ENCODE measurements at regions not wholly inside any gene's neighbourhood (a gene's known extent, or its start where the extent isn't known, plus 50 kb on each side); places are given as distances from the start of the nearest gene placed in this dataset.
"Not testable (repeated sequence)": the region's sequence is repeated elsewhere in the genome, so short reads cannot be mapped to it uniquely, and the experiment has no call there.

DNA sequence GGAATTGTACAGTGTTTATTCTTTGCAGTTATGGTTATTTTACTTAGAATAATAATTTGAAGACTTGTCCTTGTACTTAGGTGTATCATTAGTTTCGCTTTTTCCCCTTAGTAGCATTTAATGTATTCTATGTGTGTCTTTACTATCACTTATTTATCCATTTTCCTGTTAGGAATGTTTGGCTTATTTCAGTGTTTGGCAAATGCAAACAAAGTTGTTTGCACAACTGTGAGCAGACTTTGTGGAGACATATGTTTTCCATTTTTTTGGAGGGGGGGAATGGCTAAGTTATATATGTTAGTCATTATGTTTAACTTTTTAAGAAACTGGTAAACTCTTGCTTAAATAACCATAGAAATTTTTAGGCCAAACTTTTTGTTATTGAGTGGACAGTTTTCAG lies 447.7 kb downstream of the SOX11 start:
- no peaks in the 10 kb centered on the region for H3K4me1 ChIP-seq (ENCODE audit: insufficient read depth, low read length, poor library complexity, severe bottlenecking)
- H3K9me3 ChIP-seq (ENCODE audit: insufficient read depth, low read depth, low read length) = no peaks in the 10 kb centered on the region; the same call in 1 of the 2 replicates
- H3K36me3 ChIP-seq (ENCODE audit: insufficient read depth, low read length) = no peaks in the 10 kb centered on the region
- no peak overlapping the region for H3K4me2 ChIP-seq (ENCODE audit: low read depth, low read length, poor library complexity, severe bottlenecking)
- no peaks in the 10 kb centered on the region for H3F3A ChIP-seq (ENCODE audit: low read depth)
- H4K20me1 ChIP-seq (ENCODE audit: insufficient read depth, low read length, poor library complexity, severe bottlenecking) = no peaks in the 10 kb centered on the region
- H3K4me3 ChIP-seq (ENCODE audit: low read length, poor library complexity, severe bottlenecking) = no peak overlapping the region
- no peak overlapping the region for H2AFZ ChIP-seq (ENCODE audit: low read length)
- H3K9ac ChIP-seq (ENCODE audit: low read depth, low read length, poor library complexity, severe bottlenecking) = no peak overlapping the region
- TF ChIP-seq EZH2phosphoT487 (IDR thresholded peaks at IDR 0.05; ENCODE audit: borderline replicate concordance) (no peak), CTCF (conservative IDR thresholded peaks at IDR 0.05; ENCODE audit: low read length) (no peak)
- H3K27me3 ChIP-seq (ENCODE audit: insufficient read depth, low read length, poor library complexity, severe bottlenecking) = no peaks in the 10 kb centered on the region
- H3K79me2 ChIP-seq (ENCODE audit: insufficient read depth, low read length) = no peaks in the 10 kb centered on the region
- H3K9me2 ChIP-seq (replicated peaks; ENCODE audit: low read depth, low read length) = no peaks in the 10 kb centered on the region

GRCh38 chr2:6140509-6140908 lies 448.3 kb downstream of the SOX11 start:
- Histone ChIP-seq H3K27me3 (ENCODE audit: insufficient read depth, low read length, poor library complexity, severe bottlenecking) (no peaks in the 10 kb centered on the region), H2AFZ (ENCODE audit: low read length) (no peak overlapping the region), H3K4me2 (ENCODE audit: low read depth, low read length, poor library complexity, severe bottlenecking) (no peak overlapping the region), H3K4me1 (ENCODE audit: insufficient read depth, low read length, poor library complexity, severe bottlenecking) (no peaks in the 10 kb centered on the region), H3K9me2 (replicated peaks; ENCODE audit: low read depth, low read length) (no peaks in the 10 kb centered on the region), H3K4me3 (ENCODE audit: low read length, poor library complexity, severe bottlenecking) (no peak overlapping the region), H3F3A (ENCODE audit: low read depth) (no peaks in the 10 kb centered on the region), H3K79me2 (ENCODE audit: insufficient read depth, low read length) (no peaks in the 10 kb centered on the region), H4K20me1 (ENCODE audit: insufficient read depth, low read length, poor library complexity, severe bottlenecking) (no peaks in the 10 kb centered on the region), H3K36me3 (ENCODE audit: insufficient read depth, low read length) (no peaks in the 10 kb centered on the region), H3K9ac (ENCODE audit: low read depth, low read length, poor library complexity, severe bottlenecking) (no peak overlapping the region), H3K9me3 (ENCODE audit: insufficient read depth, low read depth, low read length) (no peaks in the 10 kb centered on the region; the same call in 1 of the 2 replicates)
- TF ChIP-seq CTCF (conservative IDR thresholded peaks at IDR 0.05; ENCODE audit: low read length) = no peak
- TF ChIP-seq EZH2phosphoT487 (IDR thresholded peaks at IDR 0.05; ENCODE audit: borderline replicate concordance) = no peak

- H4K20me1 ChIP-seq (ENCODE audit: insufficient read depth, low read length, poor library complexity, severe bottlenecking) = no peaks in the 10 kb centered on the region
- H3K79me2 ChIP-seq (ENCODE audit: insufficient read depth, low read length) = no peaks in the 10 kb centered on the region
- no peaks in the 10 kb centered on the region for H3K27me3 ChIP-seq (ENCODE audit: insufficient read depth, low read length, poor library complexity, severe bottlenecking)
- H3K4me1 ChIP-seq (ENCODE audit: insufficient read depth, low read length, poor library complexity, severe bottlenecking) = no peaks in the 10 kb centered on the region
- no peak overlapping the region for H3K4me2 ChIP-seq (ENCODE audit: low read depth, low read length, poor library complexity, severe bottlenecking)
- no peak overlapping the region for H3K4me3 ChIP-seq (ENCODE audit: low read length, poor library complexity, severe bottlenecking)
- H3K36me3 ChIP-seq (ENCODE audit: insufficient read depth, low read length) = no peaks in the 10 kb centered on the region
- no peak for TF ChIP-seq CTCF (conservative IDR thresholded peaks at IDR 0.05; ENCODE audit: low read length)
- no peaks in the 10 kb centered on the region for H3K9me2 ChIP-seq (replicated peaks; ENCODE audit: low read depth, low read length)
- H3K9ac ChIP-seq (ENCODE audit: low read depth, low read length, poor library complexity, severe bottlenecking) = no peak overlapping the region
- H2AFZ ChIP-seq (ENCODE audit: low read length) = no peak overlapping the region
- H3K9me3 ChIP-seq (ENCODE audit: insufficient read depth, low read depth, low read length) = no peaks in the 10 kb centered on the region; the same call in 1 of the 2 replicates
- H3F3A ChIP-seq (ENCODE audit: low read depth) = no peaks in the 10 kb centered on the region
These were observed 451.6 kb downstream of the SOX11 start for GRCh38 chr2:6143812-6144211.

GRCh38 chr2:6147215-6147614 lies 455.0 kb downstream of the SOX11 start:
- H3K9ac ChIP-seq (ENCODE audit: low read depth, low read length, poor library complexity, severe bottlenecking); H3K79me2 ChIP-seq (ENCODE audit: insufficient read depth, low read length); H3K4me1 ChIP-seq (ENCODE audit: insufficient read depth, low read length, poor library complexity, severe bottlenecking); H3K36me3 ChIP-seq (ENCODE audit: insufficient read depth, low read length); H3K4me3 ChIP-seq (ENCODE audit: low read length, poor library complexity, severe bottlenecking); H2AFZ ChIP-seq (ENCODE audit: low read length); H3K4me2 ChIP-seq (ENCODE audit: low read depth, low read length, poor library complexity, severe bottlenecking); H3K9me2 ChIP-seq (replicated peaks; ENCODE audit: low read depth, low read length); H3F3A ChIP-seq (ENCODE audit: low read depth); H3K9me3 ChIP-seq (ENCODE audit: insufficient read depth, low read depth, low read length); H3K27me3 ChIP-seq (ENCODE audit: insufficient read depth, low read length, poor library complexity, severe bottlenecking); H4K20me1 ChIP-seq (ENCODE audit: insufficient read depth, low read length, poor library complexity, severe bottlenecking): not testable (repeated sequence)

All from Loucy (cell line).